ENCODE measurements at regions not wholly inside any gene's neighbourhood (a gene's known extent, or its start where the extent isn't known, plus 50 kb on each side); places are given as distances from the start of the nearest gene placed in this dataset.

DNA sequence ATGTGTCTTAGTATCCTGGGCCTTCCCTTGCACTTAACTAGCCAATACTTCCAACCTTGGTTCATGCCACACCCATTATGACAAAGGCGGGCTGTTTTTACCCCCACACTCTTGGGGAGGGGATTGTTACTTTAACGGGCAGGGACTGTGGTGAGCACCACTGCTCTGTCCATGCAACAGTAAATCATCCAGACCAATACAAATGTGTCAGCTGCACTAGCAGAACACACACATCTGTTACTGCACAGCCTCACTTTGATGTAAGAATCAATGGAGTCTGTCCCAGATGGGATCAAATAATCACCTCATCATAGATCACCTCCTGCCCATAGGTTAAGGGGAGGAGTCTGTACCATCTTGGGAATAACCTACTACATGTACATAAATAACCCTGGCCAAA, 58.1 kb downstream of the NPAP1 start:
- no peaks in the 10 kb centered on the region for H3K27me3 Mint-ChIP-seq
- DNase-seq = no peak
- ChIA-PET CTCF (no interaction called here), POLR2A (no interaction called here)
- H3K27ac Mint-ChIP-seq = no peak overlapping the region
- H3K4me3 Mint-ChIP-seq = no peak overlapping the region
- H3K36me3 Mint-ChIP-seq = no peaks in the 10 kb centered on the region
- intact Hi-C loops (cut with micrococcal nuclease) = no loop called here
- no peaks in the 10 kb centered on the region for H3K4me1 Mint-ChIP-seq (ENCODE audit: low read depth)
- H3K9me3 Mint-ChIP-seq = peaks cover 11% of the 10 kb centered on the region

DNA sequence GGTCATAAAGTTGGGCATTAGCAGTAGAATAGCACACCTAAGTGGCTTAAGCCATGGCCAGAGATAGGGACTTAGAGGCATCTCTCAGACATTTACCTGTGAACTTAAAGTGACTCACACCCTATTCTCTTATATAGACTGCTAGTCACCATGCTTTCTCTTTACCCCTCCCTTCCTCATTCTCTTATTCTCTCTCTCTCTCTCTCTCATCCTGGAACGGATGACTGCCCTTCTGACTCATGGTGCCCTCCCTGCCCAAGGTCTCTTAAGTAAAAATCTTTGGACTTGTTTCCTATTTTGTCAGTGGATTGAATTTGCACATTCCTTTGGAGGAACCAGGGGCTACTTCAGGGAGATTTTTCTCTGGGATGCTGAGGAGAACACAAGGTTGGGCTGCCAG, 58.8 kb downstream of the NPAP1 start:
- no peaks in the 10 kb centered on the region for H3K4me1 Mint-ChIP-seq (ENCODE audit: low read depth)
- intact Hi-C loops (cut with micrococcal nuclease) = no loop called here
- ChIA-PET POLR2A (no interaction called here), CTCF (no interaction called here)
- H3K27me3 Mint-ChIP-seq = no peaks in the 10 kb centered on the region
- peaks cover 7% of the 10 kb centered on the region for H3K9me3 Mint-ChIP-seq
- no peak overlapping the region for H3K27ac Mint-ChIP-seq
- no peaks in the 10 kb centered on the region for H3K36me3 Mint-ChIP-seq
- DNase-seq = no peak
- H3K4me3 Mint-ChIP-seq = no peak overlapping the region

DNA sequence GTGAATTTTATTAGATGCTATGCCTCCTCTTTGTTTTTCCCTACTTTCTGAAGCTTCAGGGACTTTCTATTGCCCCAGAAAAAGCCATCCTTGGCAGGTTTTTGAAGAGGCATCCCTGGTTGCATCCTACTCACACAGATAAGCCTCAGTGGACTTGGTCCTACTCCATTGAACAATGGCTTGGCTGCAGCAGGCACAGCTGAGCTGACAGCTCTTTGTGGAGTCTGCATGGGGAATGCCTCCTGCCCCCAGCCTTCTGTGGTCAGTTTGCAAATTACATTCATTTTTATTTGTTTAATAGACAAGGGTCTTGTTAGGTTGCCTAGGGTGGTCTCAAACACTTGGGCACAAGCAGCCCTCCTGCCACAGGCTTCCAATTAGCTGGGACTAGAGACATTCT, 69.7 kb downstream of the NPAP1 start:
- H3K27ac Mint-ChIP-seq = no peak overlapping the region
- H3K36me3 Mint-ChIP-seq = no peaks in the 10 kb centered on the region
- H3K4me1 Mint-ChIP-seq (ENCODE audit: low read depth) = no peaks in the 10 kb centered on the region
- intact Hi-C loops (cut with micrococcal nuclease) = no loop called here
- H3K27me3 Mint-ChIP-seq = no peaks in the 10 kb centered on the region
- no peak overlapping the region for H3K4me3 Mint-ChIP-seq
- POLR2A ChIA-PET = no interaction called here
- no peak for DNase-seq
- peaks cover 11% of the 10 kb centered on the region for H3K9me3 Mint-ChIP-seq
- CTCF ChIA-PET = no interaction called here

DNA sequence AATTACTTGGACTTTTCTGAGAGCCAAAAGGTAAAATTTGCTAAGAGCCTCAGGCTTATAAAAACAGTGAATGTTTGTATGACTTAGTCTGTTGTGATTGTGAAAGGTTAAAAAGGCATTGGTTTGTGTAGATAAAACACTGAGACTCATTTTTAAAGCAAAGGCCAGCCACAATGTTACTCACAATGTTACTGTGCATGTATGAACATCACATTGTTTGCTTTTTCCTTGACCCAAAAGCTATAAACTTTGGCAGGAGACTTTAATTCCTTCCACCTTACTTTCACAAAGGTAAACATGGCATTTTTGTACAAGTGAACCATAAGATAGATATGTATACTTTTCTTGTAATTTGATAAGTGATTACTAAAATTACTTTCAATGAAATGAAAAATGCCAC, 70.5 kb downstream of the NPAP1 start:
- Mint-ChIP-seq H3K4me1 (ENCODE audit: low read depth) (no peaks in the 10 kb centered on the region), H3K9me3 (peaks cover 11% of the 10 kb centered on the region), H3K36me3 (no peaks in the 10 kb centered on the region), H3K27ac (no peak overlapping the region), H3K4me3 (no peak overlapping the region), H3K27me3 (no peaks in the 10 kb centered on the region)
- CTCF ChIA-PET = no interaction called here
- intact Hi-C loops (cut with micrococcal nuclease) = no loop called here
- DNase-seq = no peak
- POLR2A ChIA-PET = no interaction called here

DNA sequence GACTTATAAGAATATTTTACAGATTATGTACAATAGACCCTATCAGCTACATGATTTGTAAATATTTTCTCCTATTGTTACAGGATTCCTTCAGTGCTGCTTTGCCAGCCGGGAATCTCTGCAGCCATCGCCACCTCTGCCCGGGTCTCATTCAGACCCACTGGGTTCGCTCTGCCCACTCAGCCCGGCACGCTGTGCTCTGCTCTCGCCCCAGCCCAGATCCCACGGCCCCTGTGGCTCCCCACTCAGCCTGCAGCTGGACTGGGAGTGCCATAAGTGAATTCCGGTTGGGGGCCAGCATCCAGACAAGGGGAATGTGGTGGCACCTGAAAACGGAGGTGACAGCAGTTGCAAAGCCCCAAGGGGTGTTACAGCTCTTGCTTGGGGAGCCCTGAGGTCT, 71.8 kb downstream of the NPAP1 start:
- CTCF ChIA-PET = no interaction called here
- H3K4me3 Mint-ChIP-seq = no peak overlapping the region
- H3K36me3 Mint-ChIP-seq = no peaks in the 10 kb centered on the region
- H3K27ac Mint-ChIP-seq = no peak overlapping the region
- POLR2A ChIA-PET = no interaction called here
- H3K9me3 Mint-ChIP-seq = peaks cover 9% of the 10 kb centered on the region
- no peak for DNase-seq
- H3K4me1 Mint-ChIP-seq (ENCODE audit: low read depth) = no peaks in the 10 kb centered on the region
- intact Hi-C loops (cut with micrococcal nuclease) = no loop called here
- H3K27me3 Mint-ChIP-seq = no peaks in the 10 kb centered on the region

DNA sequence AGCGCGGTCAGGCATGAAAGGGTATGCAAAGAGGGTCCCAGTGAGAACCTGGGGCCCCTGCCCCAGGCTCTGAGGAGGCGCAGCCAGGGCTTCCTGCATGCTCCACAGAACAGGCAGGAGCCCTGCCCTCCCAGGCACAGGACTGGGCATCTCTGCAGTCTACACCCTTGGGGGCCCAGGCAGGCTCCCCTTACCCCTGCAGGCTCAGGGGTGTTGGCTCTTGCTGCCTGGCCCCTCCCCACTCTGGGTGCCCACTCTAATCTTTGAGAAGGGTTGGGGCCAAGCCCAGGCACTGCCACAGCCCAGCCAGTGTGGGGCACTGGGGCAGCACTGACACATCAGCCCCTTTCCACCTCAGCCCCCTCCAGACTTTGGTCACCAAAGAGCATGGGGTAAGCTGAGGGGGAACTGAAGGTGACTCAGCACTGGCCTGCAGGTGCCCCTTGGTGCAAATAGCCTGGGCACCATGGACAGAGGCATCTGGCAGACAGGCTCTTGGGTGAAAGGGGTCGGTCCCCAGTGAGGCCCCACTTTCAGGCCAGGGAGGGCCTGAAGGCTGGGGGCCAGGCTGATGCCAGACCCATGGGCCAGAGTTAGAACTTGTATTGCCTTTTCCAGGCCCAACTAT, 73.4 kb downstream of the NPAP1 start:
- intact Hi-C loops (cut with micrococcal nuclease) = no loop called here
- no peak overlapping the region for H3K27ac Mint-ChIP-seq
- no peaks in the 10 kb centered on the region for H3K36me3 Mint-ChIP-seq
- H3K9me3 Mint-ChIP-seq = peaks cover 9% of the 10 kb centered on the region
- ChIA-PET CTCF (no interaction called here), POLR2A (no interaction called here)
- DNase-seq = no peak
- H3K4me3 Mint-ChIP-seq = no peak overlapping the region
- H3K4me1 Mint-ChIP-seq (ENCODE audit: low read depth) = no peaks in the 10 kb centered on the region
- H3K27me3 Mint-ChIP-seq = no peaks in the 10 kb centered on the region

DNA sequence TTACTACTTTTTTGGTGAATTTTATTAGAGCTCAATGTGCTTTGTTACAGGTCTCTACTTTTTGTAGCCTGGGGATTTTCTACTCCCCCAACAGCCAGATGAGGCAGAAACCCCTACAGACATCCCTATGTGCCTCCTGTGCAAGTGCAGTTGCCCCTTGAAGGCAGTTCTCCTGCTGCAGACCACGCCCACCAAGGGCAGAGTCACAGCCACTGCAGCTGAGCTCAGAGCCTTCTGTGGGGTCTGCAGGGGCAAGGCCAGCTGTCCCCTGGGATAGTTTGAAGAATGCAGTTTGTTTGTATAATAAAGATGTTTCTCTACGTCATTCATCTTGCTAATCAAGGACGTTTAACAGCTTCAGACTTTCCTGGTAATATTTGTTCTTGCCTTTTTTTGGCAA, 76.8 kb downstream of the NPAP1 start:
- H3K9me3 Mint-ChIP-seq = peaks cover 18% of the 10 kb centered on the region

DNA sequence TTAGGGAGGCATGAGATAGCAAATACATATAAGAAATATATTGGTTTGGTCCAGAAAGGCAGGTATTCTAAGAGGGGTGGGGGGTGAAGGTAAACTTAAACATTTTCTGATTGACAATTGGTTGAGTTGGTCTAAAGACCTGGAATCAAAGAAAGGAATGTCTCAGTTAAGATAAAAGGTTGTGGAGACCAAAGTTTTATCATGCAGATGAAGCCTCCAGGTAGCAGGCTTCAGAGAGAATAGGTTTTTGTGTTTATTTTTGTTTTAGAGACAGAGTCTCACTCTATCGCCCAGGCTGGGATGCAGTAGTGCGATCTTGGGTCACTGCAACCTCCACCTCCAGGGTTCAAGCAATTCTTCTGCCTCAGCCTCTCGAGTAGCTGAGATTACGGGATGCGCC, 80.5 kb downstream of the NPAP1 start:
- H3K9me3 Mint-ChIP-seq = peaks cover 15% of the 10 kb centered on the region
- no peak overlapping the region for H3K4me3 Mint-ChIP-seq
- H3K27me3 Mint-ChIP-seq = no peaks in the 10 kb centered on the region
- H3K36me3 Mint-ChIP-seq = no peaks in the 10 kb centered on the region
- ChIA-PET CTCF (no interaction called here), POLR2A (no interaction called here)
- no peaks in the 10 kb centered on the region for H3K4me1 Mint-ChIP-seq (ENCODE audit: low read depth)
- intact Hi-C loops (cut with micrococcal nuclease) = no loop called here
- no peak for DNase-seq
- H3K27ac Mint-ChIP-seq = no peak overlapping the region

More for the DNA sequence above, 76.8 kb downstream of the NPAP1 start:
- CTCF ChIA-PET = no interaction called here
- H3K27ac Mint-ChIP-seq = no peak overlapping the region
- H3K4me3 Mint-ChIP-seq = no peak overlapping the region
- intact Hi-C loops (cut with micrococcal nuclease) = no loop called here
- no peaks in the 10 kb centered on the region for H3K27me3 Mint-ChIP-seq
- DNase-seq = no peak
- no peaks in the 10 kb centered on the region for H3K36me3 Mint-ChIP-seq
- POLR2A ChIA-PET = no interaction called here
- no peaks in the 10 kb centered on the region for H3K4me1 Mint-ChIP-seq (ENCODE audit: low read depth)

DNA sequence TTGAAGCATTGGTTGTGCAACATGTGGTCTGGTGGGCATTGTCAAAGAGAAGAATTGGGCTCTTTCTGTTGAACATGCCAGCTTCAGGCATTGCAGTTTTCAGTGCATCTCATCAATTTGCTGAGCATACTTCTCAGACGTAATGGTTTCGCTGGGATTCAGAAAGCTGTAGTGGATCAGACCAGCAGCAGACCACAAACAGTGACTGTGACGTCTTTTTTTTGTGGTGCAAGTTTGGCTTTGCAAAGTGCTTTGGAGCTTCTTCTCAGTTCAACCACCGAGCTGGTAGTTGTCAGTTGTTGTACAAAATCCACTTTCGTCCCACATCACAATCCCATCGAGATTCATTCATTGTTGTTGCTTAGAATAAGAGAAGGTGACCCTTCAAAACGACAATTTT, 84.5 kb downstream of the NPAP1 start:
- Mint-ChIP-seq H3K27me3 (peaks cover 2% of the 10 kb centered on the region), H3K9me3 (peaks cover 34% of the 10 kb centered on the region), H3K4me3 (no peak overlapping the region), H3K27ac (no peak overlapping the region), H3K36me3 (no peaks in the 10 kb centered on the region), H3K4me1 (ENCODE audit: low read depth) (no peaks in the 10 kb centered on the region)
- ChIA-PET POLR2A (no interaction called here), CTCF (no interaction called here)
- intact Hi-C loops (cut with micrococcal nuclease) = no loop called here
- DNase-seq = no peak

DNA sequence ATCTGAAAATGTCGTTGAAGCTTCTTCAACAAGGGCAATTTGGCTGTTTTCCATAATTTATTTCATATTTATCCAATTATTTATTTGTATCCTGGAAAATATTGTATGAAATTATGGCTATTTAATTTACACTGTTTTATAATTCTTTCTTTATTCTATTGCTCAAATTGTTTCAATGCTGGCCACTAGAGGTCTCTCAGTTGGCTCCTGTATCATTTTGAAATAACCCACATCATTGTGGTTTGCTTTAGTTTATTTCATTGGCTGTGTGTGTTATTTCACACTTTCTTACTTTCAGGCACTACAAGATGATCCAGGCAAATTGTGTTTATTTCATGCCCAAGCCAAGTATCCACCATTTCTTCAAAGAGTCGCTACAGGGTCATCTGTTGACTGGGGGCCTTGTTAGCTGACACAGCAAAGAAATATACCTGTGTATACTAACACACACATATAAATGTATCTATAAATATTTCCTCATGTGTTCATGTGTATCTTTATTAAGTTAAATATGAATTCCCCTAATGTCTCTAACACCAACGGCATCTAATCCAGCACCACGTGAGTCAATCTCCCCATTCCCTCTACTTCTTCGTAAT, 86.2 kb downstream of the NPAP1 start:
- Mint-ChIP-seq H3K4me1 (ENCODE audit: low read depth) (no peaks in the 10 kb centered on the region), H3K27me3 (peaks cover 2% of the 10 kb centered on the region), H3K36me3 (no peaks in the 10 kb centered on the region), H3K9me3 (peaks cover 31% of the 10 kb centered on the region), H3K27ac (no peak overlapping the region), H3K4me3 (no peak overlapping the region)
- ChIA-PET CTCF (no interaction called here), POLR2A (no interaction called here)
- intact Hi-C loops (cut with micrococcal nuclease) = no loop called here
- DNase-seq = no peak

DNA sequence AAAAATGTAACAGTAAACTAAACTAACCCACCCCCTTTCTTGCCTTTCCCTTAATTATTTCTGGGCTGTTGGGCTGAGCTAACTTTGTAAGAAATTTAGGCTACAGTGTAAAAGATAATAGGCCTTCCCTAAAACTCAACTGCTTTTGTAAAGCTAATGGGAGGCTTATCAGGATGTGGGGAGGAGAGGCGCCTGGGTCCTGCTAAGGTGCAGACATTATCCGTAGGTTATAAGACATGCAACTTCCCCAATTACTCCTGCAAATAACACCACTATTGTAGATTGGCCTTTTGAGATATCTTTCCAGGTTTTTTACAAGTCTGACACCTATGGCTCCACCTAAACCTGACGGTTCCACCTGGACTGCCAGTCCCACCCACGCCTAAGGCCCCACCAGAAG, 88.3 kb downstream of the NPAP1 start:
- DNase-seq = no peak
- intact Hi-C loops (cut with micrococcal nuclease) = no loop called here
- no peaks in the 10 kb centered on the region for H3K4me1 Mint-ChIP-seq (ENCODE audit: low read depth)
- ChIA-PET CTCF (no interaction called here), POLR2A (no interaction called here)
- H3K4me3 Mint-ChIP-seq = no peak overlapping the region
- H3K36me3 Mint-ChIP-seq = no peaks in the 10 kb centered on the region
- peaks cover 2% of the 10 kb centered on the region for H3K27me3 Mint-ChIP-seq
- H3K9me3 Mint-ChIP-seq = peaks cover 28% of the 10 kb centered on the region
- no peak overlapping the region for H3K27ac Mint-ChIP-seq

DNA sequence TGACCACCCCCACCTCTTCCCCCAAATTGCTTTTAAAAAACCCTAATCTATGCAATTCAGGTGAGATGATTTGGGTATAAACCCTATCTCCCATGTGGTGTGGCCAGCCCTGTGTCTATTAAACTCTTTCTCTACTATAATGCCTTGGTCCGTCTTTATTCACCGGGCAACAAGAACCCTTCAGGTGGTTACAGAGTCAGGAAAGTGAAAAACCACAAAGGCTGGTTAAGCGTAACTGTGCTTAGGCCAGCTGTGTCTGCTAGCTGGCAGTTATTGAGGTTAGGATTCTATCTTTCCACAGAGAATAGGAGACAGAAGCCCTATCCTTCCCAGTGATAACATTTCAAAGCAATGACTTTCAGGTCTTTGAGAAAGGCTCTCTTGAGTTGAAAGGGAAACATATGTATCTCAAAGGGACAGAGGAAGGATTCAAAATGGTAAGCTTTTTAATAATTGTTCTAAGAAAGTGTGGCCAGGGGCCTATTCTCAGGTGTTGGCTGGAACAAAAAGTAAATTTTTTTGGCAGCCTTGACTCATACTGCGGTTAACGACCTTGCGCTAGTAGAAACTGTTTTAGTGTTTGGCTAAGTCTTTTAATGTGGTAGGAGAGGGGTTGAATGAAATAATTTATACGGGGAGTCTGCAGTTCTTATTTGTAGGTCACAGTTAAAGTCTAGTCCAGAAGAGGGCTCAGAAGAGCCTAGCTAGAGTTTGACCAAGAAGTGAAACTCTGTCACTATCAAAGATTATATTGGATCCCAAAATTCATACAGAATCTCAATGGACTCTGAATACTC, 89.0 kb downstream of the NPAP1 start:
- Mint-ChIP-seq H3K4me1 (ENCODE audit: low read depth) (no peaks in the 10 kb centered on the region), H3K27ac (no peak overlapping the region), H3K36me3 (no peaks in the 10 kb centered on the region), H3K9me3 (peaks cover 28% of the 10 kb centered on the region), H3K27me3 (peaks cover 2% of the 10 kb centered on the region), H3K4me3 (no peak overlapping the region)
- ChIA-PET POLR2A (no interaction called here), CTCF (no interaction called here)
- no peak for DNase-seq
- intact Hi-C loops (cut with micrococcal nuclease) = no loop called here

DNA sequence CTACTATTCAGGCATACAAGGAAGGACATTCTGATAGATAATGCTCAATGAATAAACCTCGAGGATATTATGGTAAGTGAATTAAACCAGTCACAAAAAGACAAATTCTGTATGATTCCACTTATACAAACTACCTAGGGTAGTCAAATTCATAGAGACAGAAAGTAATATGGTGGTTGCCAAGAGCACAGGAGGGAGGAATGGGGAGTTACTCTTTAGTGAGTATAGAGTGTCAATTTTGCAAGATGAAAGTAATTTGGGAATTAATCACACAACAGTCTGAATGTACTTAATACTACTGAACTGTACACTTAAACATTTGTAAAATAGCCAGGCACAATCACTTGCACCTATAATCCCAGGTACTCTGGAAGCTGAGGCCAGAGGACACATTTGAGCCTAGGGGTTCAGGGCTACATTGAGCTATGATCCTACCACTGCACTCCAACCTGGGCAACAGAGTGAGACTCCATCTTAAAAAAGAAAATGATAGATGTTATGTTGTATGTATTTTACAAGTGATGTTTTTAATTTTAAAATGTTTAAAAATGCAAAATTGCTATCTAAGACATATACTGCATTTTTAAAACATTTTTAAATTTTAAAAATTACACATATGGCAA, 91.0 kb downstream of the NPAP1 start:
- no peak overlapping the region for H3K4me3 Mint-ChIP-seq
- peaks cover under 1% of the 10 kb centered on the region for H3K36me3 Mint-ChIP-seq
- DNase-seq = no peak
- peaks cover 2% of the 10 kb centered on the region for H3K27me3 Mint-ChIP-seq
- no peak overlapping the region for H3K27ac Mint-ChIP-seq
- H3K4me1 Mint-ChIP-seq (ENCODE audit: low read depth) = no peaks in the 10 kb centered on the region
- intact Hi-C loops (cut with micrococcal nuclease) = no loop called here
- ChIA-PET CTCF (no interaction called here), POLR2A (interaction anchor here (0.6 kb wide), 1 partner anchor 508 kb away, joined by 3 read pairs; no protein-coding TSS in a partner anchor)
- H3K9me3 Mint-ChIP-seq = peaks cover 27% of the 10 kb centered on the region

All from activated CD4-positive, alpha-beta memory T cell treated with anti-CD3 and anti-CD28 coated beads for 36 hours (primary cell).